HL-60 (cell line): ENCODE measurements at regions not wholly inside any gene's neighbourhood (a gene's known extent, or its start where the extent isn't known, plus 50 kb on each side); places are given as distances from the start of the nearest gene placed in this dataset.

Source experiments
- DNase-seq, 2 experiments: peaks; one replicate each; pipeline ENCODE4 v3.0.0-alpha.2; 2010 to 2020; ENCODE audit warnings: low read depth in 1 of 2, low spot score in 1 of 2
- H3K27ac ChIP-seq: fragments of 250-450 bp; sonication (Bioruptor Pico); replicated peaks from 2 replicates; pipeline ENCODE4 v1.5.1; 2020; ENCODE audit warnings: mild to moderate bottlenecking, moderate library complexity
- H3K27me3 ChIP-seq: fragments of 250-450 bp; sonication (Bioruptor Pico); 2 replicates; pipeline ENCODE4 v1.5.1; 2021; ENCODE audit warnings: mild to moderate bottlenecking, moderate library complexity; ENCODE audit not compliant: insufficient read depth, poor library complexity, severe bottlenecking
- H3K4me3 ChIP-seq: replicated peaks from 2 replicates; pipeline ENCODE4 v1.5.1; 2011; ENCODE audit warnings: mild to moderate bottlenecking, control low read depth, low read length; ENCODE audit not compliant: insufficient read depth
- GABPA ChIP-seq: IDR thresholded peaks from 2 replicates; pipeline ENCODE4 v1.6.1; 2012; ENCODE audit warnings: low read depth
- POLR2AphosphoS5 ChIP-seq: IDR thresholded peaks from 2 replicates; pipeline ENCODE4 v1.6.1; 2012; ENCODE audit warnings: low read depth
- REST ChIP-seq: IDR thresholded peaks from 2 replicates; pipeline ENCODE4 v1.6.1; 2012; ENCODE audit warnings: low read depth; ENCODE audit not compliant: insufficient replicate concordance
- SPI1 ChIP-seq: IDR thresholded peaks from 2 replicates; pipeline ENCODE4 v1.6.1; 2012; ENCODE audit warnings: low read depth, mild to moderate bottlenecking, borderline replicate concordance
- TF ChIP-seq, protein P1 (sequence below): IDR thresholded peaks from one replicate; pipeline ENCODE4 v1.5.1; 2011; ENCODE audit warnings: low read length, control low read depth, inconsistent platforms; ENCODE audit not compliant: insufficient read depth

GRCh38 chr13:62887046-62887445 is 1471.4 kb upstream of the PCDH20 start:
- DNase-seq, result no peak
- H3K4me3 ChIP-seq, result no peak overlapping the region
- no peaks in the 10 kb centered on the region for H3K27me3 ChIP-seq
- TF ChIP-seq SPI1 (no peak), REST (no peak), GABPA (no peak), POLR2AphosphoS5 (no peak)
- TF ChIP-seq, protein P1, sequence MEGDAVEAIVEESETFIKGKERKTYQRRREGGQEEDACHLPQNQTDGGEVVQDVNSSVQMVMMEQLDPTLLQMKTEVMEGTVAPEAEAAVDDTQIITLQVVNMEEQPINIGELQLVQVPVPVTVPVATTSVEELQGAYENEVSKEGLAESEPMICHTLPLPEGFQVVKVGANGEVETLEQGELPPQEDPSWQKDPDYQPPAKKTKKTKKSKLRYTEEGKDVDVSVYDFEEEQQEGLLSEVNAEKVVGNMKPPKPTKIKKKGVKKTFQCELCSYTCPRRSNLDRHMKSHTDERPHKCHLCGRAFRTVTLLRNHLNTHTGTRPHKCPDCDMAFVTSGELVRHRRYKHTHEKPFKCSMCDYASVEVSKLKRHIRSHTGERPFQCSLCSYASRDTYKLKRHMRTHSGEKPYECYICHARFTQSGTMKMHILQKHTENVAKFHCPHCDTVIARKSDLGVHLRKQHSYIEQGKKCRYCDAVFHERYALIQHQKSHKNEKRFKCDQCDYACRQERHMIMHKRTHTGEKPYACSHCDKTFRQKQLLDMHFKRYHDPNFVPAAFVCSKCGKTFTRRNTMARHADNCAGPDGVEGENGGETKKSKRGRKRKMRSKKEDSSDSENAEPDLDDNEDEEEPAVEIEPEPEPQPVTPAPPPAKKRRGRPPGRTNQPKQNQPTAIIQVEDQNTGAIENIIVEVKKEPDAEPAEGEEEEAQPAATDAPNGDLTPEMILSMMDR, result no peak
- no peak overlapping the region for H3K27ac ChIP-seq

GRCh38 chr13:62879071-62879470 is 1463.4 kb upstream of the PCDH20 start:
- no peak for DNase-seq
- Histone ChIP-seq H3K27ac (no peak overlapping the region), H3K4me3 (no peak overlapping the region), H3K27me3 (no peaks in the 10 kb centered on the region)
- TF ChIP-seq POLR2AphosphoS5 (no peak), GABPA (no peak), SPI1 (no peak), REST (no peak)
- TF ChIP-seq, protein P1, result no peak

DNA sequence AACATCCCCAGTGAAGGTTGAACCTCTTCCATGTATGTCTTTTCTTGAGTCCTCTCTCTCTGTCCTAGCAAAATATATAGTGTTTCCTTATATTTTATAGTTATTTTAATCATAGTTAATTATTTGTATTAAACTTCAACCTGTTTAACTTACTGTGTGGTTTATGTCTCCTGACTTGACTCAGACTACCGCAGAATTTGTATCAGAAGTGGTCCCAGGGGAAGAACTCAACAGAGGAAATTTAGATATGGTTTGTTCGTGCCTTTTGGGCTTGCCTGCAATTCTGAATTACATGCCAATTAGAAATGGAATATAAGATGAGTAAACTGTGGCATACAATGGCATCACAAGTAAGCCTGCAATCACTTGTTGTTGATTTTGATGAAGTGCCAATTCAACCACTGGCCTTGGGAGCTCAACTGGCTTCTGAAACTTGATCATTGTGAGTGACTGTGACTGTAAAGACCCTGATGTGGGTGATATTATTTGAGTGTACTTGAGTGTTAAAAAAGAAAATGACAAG is 1459.5 kb upstream of the PCDH20 start:
- no peak for TF ChIP-seq GABPA
- TF ChIP-seq SPI1, result no peak
- TF ChIP-seq, protein P1, result no peak
- TF ChIP-seq REST, result no peak
- TF ChIP-seq POLR2AphosphoS5, result no peak
- Histone ChIP-seq H3K4me3 (no peak overlapping the region), H3K27me3 (no peaks in the 10 kb centered on the region), H3K27ac (no peak overlapping the region)
- DNase-seq, result no peak
